ENCODE measurements at regions not wholly inside any gene's neighbourhood (a gene's known extent, or its start where the extent isn't known, plus 50 kb on each side); places are given as distances from the start of the nearest gene placed in this dataset.

GRCh38 chr12:89235189-89235993 lies 116.9 kb downstream of the DUSP6 start:
- H3K4me1 ChIP-seq = peaks cover 17 to 30% (median 23%) of the 10 kb centered on the region in 4 donors
- 34 to 36% methylated on average over 5 of the region's 5 CpGs for WGBS, 2 donors
- no peaks in the 10 kb centered on the region for H3K36me3 ChIP-seq
- no peaks in the 10 kb centered on the region for H3K9me3 ChIP-seq
- no peak overlapping the region for H3K4me3 ChIP-seq
- ATAC-seq (ENCODE audit: low FRiP score in 2 of 2) = no peak
- H3K27me3 ChIP-seq = no peaks in the 10 kb centered on the region
- H3K27ac ChIP-seq = peak overlapping the region in 2 of 4 donors; percentile 6 to 50
- no peak for DNase-seq
- TF ChIP-seq EP300 (IDR thresholded peaks at IDR 0.05) (no peak), POLR2A (IDR thresholded peaks at IDR 0.05) (no peak), POLR2AphosphoS5 (IDR thresholded peaks at IDR 0.05) (no peak), CTCF (IDR thresholded peaks at IDR 0.05) (peak in 1 of 6 experiments; percentile 7)

DNA sequence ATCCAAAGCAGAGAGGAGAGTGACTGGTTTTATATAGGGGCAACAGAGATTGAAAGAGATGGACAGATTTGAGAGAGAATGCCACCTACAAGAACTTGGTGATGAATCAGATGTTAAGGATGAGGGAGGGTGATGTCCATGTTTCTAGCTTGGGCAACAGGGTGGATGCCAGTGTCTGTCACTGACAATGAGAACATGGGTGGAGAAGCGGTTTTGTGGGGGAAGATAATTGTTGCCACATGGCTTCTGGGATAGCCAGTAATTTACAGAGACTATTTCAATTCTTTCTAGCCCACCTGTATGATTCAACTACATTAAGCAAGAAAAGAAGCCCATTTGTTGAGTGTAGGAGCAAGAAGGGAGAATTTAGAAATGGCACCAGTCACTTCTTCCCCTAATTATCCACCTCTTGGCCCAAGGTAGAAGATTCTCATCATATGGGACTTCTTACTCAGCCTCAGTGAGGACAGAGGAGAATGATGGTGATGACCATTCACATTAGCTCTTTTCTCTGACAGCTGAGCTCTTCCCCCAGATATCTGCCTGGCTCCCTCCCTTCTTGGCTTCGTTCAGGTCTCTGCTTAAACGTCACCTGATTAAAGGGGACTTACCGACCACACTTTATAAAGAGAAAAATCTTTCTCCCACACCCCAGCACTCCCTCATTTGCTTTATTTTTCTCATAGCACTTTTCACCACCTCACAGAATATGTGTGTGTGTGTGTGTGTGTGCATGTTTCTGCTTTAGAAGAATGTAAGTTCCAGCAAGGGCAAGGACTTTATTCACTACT lies 117.8 kb downstream of the DUSP6 start:
- Histone ChIP-seq H3K27ac (peak overlapping the region in 1 of 4 donors; percentile 2), H3K9me3 (no peaks in the 10 kb centered on the region), H3K4me3 (no peak overlapping the region), H3K36me3 (no peaks in the 10 kb centered on the region), H3K27me3 (no peaks in the 10 kb centered on the region), H3K4me1 (peaks cover 17 to 30% (median 23%) of the 10 kb centered on the region in 4 donors)
- DNase-seq (no peak), ATAC-seq (ENCODE audit: low FRiP score in 2 of 2) (no peak)
- WGBS, 2 donors = 86 to 89% methylated on average over 4 of the region's 4 CpGs
- TF ChIP-seq CTCF (IDR thresholded peaks at IDR 0.05) (no peak), EP300 (IDR thresholded peaks at IDR 0.05) (no peak), POLR2A (IDR thresholded peaks at IDR 0.05) (no peak), POLR2AphosphoS5 (IDR thresholded peaks at IDR 0.05) (no peak)

- DNase-seq (no peak), ATAC-seq (ENCODE audit: low FRiP score in 2 of 2) (no peak)
- Histone ChIP-seq H3K9me3 (no peaks in the 10 kb centered on the region), H3K4me3 (no peak overlapping the region), H3K4me1 (peaks cover 13 to 16% (median 15%) of the 10 kb centered on the region in 4 donors), H3K27ac (no peak overlapping the region), H3K36me3 (no peaks in the 10 kb centered on the region), H3K27me3 (no peaks in the 10 kb centered on the region)
- TF ChIP-seq POLR2A (IDR thresholded peaks at IDR 0.05) (no peak), EP300 (IDR thresholded peaks at IDR 0.05) (no peak), POLR2AphosphoS5 (IDR thresholded peaks at IDR 0.05) (no peak), CTCF (IDR thresholded peaks at IDR 0.05) (no peak)
- 76 to 89% methylated on average over 1 of the region's 1 CpG for WGBS, 2 donors
These were observed 120.6 kb downstream of the DUSP6 start for GRCh38 chr12:89231686-89232085.

DNA sequence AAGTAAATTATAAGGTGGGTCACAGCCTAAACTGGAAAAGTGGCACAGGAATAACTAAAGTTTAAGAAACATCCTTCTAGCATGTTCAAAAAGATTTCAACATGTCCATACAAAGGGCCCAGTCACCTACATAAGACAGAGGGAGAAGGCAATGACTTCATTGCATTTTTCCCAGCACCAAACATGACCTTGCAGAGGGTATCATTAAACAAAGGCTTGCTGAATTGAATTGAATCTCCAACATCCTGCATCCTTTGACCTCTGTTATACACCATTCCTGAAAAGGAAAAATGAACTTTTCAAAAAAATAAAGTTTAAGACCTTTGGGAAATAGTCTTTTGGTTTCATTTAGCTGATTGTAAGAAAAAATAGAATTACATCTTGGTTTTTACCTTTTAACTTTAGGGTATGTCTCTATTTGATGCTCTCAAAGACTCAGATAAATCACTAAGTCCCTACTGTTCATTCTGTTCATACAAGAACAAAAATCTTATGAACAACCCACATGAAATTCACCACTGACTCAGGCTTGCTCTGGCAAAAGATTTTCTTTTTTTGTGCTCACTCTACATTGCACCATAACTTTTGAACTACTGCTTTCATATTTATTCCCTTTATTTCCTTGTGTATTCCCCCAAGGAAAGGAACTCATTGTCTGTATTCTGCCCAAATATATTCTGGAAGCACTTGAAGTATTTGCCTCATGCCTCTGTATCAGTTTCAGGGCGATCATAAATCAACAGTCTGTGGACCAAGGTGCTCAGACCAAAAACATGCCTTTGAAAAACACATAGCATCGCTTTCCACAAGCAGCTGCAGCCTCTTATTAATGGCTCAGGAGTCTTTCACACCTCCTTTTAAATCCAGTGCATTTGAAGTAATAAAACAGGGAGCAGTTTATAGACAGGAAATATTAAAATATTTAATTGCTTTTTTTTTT lies 121.7 kb downstream of the DUSP6 start:
- Histone ChIP-seq H3K4me1 (peaks cover 6 to 12% (median 7%) of the 10 kb centered on the region in 4 donors), H3K27ac (no peak overlapping the region), H3K9me3 (no peaks in the 10 kb centered on the region), H3K4me3 (no peak overlapping the region), H3K36me3 (no peaks in the 10 kb centered on the region), H3K27me3 (no peaks in the 10 kb centered on the region)
- TF ChIP-seq EP300 (IDR thresholded peaks at IDR 0.05) (no peak), POLR2AphosphoS5 (IDR thresholded peaks at IDR 0.05) (no peak), CTCF (IDR thresholded peaks at IDR 0.05) (no peak), POLR2A (IDR thresholded peaks at IDR 0.05) (no peak)
- ATAC-seq (ENCODE audit: low FRiP score in 2 of 2) = no peak
- 56 to 71% methylated on average over 2 of the region's 2 CpGs for WGBS, 2 donors
- DNase-seq = no peak
